Thymus (tissue), 11 donors: ENCODE measurements at regions not wholly inside any gene's neighbourhood (a gene's known extent, or its start where the extent isn't known, plus 50 kb on each side); places are given as distances from the start of the nearest gene placed in this dataset.

Experiments
- DNase-seq, 9 donors: peaks; one replicate each; pipeline ENCODE4 v3.0.0-alpha.2; 2013; ENCODE audit warnings: low spot score in 9 of 9, low read depth in 6 of 9, missing footprints in 1 of 9
- H3K27ac ChIP-seq, 2 donors: one replicate each; pipeline ENCODE4 v1.5.1; 2013; ENCODE audit warnings: control low read depth in 1 of 2, low read depth in 1 of 2, low read length in 1 of 2, mild to moderate bottlenecking in 1 of 2, moderate library complexity in 1 of 2
- H3K27me3 ChIP-seq, 2 donors: one replicate each; pipeline ENCODE4 v1.5.1; 2013; ENCODE audit warnings: low read length in 1 of 2; ENCODE audit not compliant: control insufficient read depth in 2 of 2, insufficient read depth in 1 of 2
- H3K36me3 ChIP-seq, 2 donors: one replicate each; pipeline ENCODE4 v1.5.1; 2013; ENCODE audit warnings: low read length in 1 of 2, mild to moderate bottlenecking in 1 of 2, moderate library complexity in 1 of 2; ENCODE audit not compliant: control insufficient read depth in 2 of 2, insufficient read depth in 2 of 2
- H3K4me1 ChIP-seq, 2 donors: one replicate each; pipeline ENCODE4 v1.5.1; 2013; ENCODE audit warnings: low read length in 2 of 2; ENCODE audit not compliant: control insufficient read depth in 2 of 2, insufficient read depth in 2 of 2
- H3K4me3 ChIP-seq, 2 donors: one replicate each; pipeline ENCODE4 v1.5.1; 2013; ENCODE audit warnings: low read length in 2 of 2, control low read depth in 1 of 2, mild to moderate bottlenecking in 1 of 2
- H3K9me3 ChIP-seq, 2 donors: one replicate each; pipeline ENCODE4 v1.5.1; 2013; ENCODE audit warnings: low read length in 1 of 2, mild to moderate bottlenecking in 1 of 2; ENCODE audit not compliant: control insufficient read depth in 2 of 2, insufficient read depth in 1 of 2
- WGBS: extraction: QIAGEN DNeasy Blood & Tissue Kit; methylation state at CpG from one replicate; pipeline ENCODE4 v1.1.7; 2013; 5-methylcytosine and 5-hydroxymethylcytosine counted together
- donor health status: healthy.

- Histone ChIP-seq H3K27me3 (no peaks in the 10 kb centered on the region), H3K4me1 (no peaks in the 10 kb centered on the region), H3K36me3 (no peaks in the 10 kb centered on the region), H3K27ac (no peak overlapping the region), H3K4me3 (no peak overlapping the region), H3K9me3 (no peaks in the 10 kb centered on the region)
- WGBS = 96% methylated on average over 2 of the region's 2 CpGs
- DNase-seq = no peak
Measured at GRCh38 chr5:125276096-125276495, 529.7 kb upstream of the ZNF608 start.

- no peak for DNase-seq
- no peaks in the 10 kb centered on the region for H3K9me3 ChIP-seq
- H3K4me1 ChIP-seq = no peaks in the 10 kb centered on the region
- H3K4me3 ChIP-seq = no peak overlapping the region
- H3K27me3 ChIP-seq = no peaks in the 10 kb centered on the region
- WGBS = 98% methylated on average over 3 of the region's 3 CpGs
- H3K27ac ChIP-seq = no peak overlapping the region
- no peaks in the 10 kb centered on the region for H3K36me3 ChIP-seq
Measured at GRCh38 chr5:125277494-125278154, 531.2 kb upstream of the ZNF608 start.

- DNase-seq = no peak
- WGBS = 98% methylated on average over 2 of the region's 2 CpGs
- Histone ChIP-seq H3K27ac (no peak overlapping the region), H3K9me3 (no peaks in the 10 kb centered on the region), H3K36me3 (no peaks in the 10 kb centered on the region), H3K4me1 (no peaks in the 10 kb centered on the region), H3K4me3 (no peak overlapping the region), H3K27me3 (no peaks in the 10 kb centered on the region)
Measured at GRCh38 chr5:125278711-125279110, 532.3 kb upstream of the ZNF608 start.

GRCh38 chr5:125281667-125282066 lies 535.2 kb upstream of the ZNF608 start:
- Histone ChIP-seq H3K4me3 (no peak overlapping the region), H3K36me3 (no peaks in the 10 kb centered on the region), H3K4me1 (no peaks in the 10 kb centered on the region), H3K27me3 (no peaks in the 10 kb centered on the region), H3K9me3 (no peaks in the 10 kb centered on the region), H3K27ac (no peak overlapping the region)
- DNase-seq = no peak

GRCh38 chr5:125283372-125283771 lies 536.9 kb upstream of the ZNF608 start:
- 95% methylated on average over 2 of the region's 2 CpGs for WGBS
- no peaks in the 10 kb centered on the region for H3K4me1 ChIP-seq
- no peaks in the 10 kb centered on the region for H3K36me3 ChIP-seq
- no peak overlapping the region for H3K4me3 ChIP-seq
- no peaks in the 10 kb centered on the region for H3K9me3 ChIP-seq
- no peaks in the 10 kb centered on the region for H3K27me3 ChIP-seq
- DNase-seq = no peak
- no peak overlapping the region for H3K27ac ChIP-seq

GRCh38 chr5:125286271-125286670 lies 539.8 kb upstream of the ZNF608 start:
- no peaks in the 10 kb centered on the region for H3K9me3 ChIP-seq
- H3K27me3 ChIP-seq = no peaks in the 10 kb centered on the region
- no peak overlapping the region for H3K27ac ChIP-seq
- no peak for DNase-seq
- H3K4me1 ChIP-seq = no peaks in the 10 kb centered on the region
- no peaks in the 10 kb centered on the region for H3K36me3 ChIP-seq
- H3K4me3 ChIP-seq = no peak overlapping the region
- 97% methylated on average over 4 of the region's 4 CpGs for WGBS

GRCh38 chr5:125289606-125290005 lies 543.2 kb upstream of the ZNF608 start:
- H3K27me3 ChIP-seq = no peaks in the 10 kb centered on the region
- no peaks in the 10 kb centered on the region for H3K4me1 ChIP-seq
- no peaks in the 10 kb centered on the region for H3K9me3 ChIP-seq
- H3K36me3 ChIP-seq = no peaks in the 10 kb centered on the region
- no peak overlapping the region for H3K4me3 ChIP-seq
- no peak for DNase-seq
- H3K27ac ChIP-seq = no peak overlapping the region

- no peaks in the 10 kb centered on the region for H3K9me3 ChIP-seq
Measured at GRCh38 chr5:125290935-125291334, 544.5 kb upstream of the ZNF608 start.

GRCh38 chr5:125291447-125291846 lies 545.0 kb upstream of the ZNF608 start:
- Histone ChIP-seq H3K4me3 (no peak overlapping the region), H3K27ac (no peak overlapping the region), H3K27me3 (no peaks in the 10 kb centered on the region), H3K4me1 (no peaks in the 10 kb centered on the region), H3K9me3 (no peaks in the 10 kb centered on the region), H3K36me3 (no peaks in the 10 kb centered on the region)
- DNase-seq = no peak
- WGBS = 94% methylated on average over 4 of the region's 4 CpGs

More at GRCh38 chr5:125290935-125291334, 544.5 kb upstream of the ZNF608 start:
- Histone ChIP-seq H3K27me3 (no peaks in the 10 kb centered on the region), H3K4me1 (no peaks in the 10 kb centered on the region), H3K27ac (no peak overlapping the region), H3K4me3 (no peak overlapping the region), H3K36me3 (no peaks in the 10 kb centered on the region)
- WGBS = 98% methylated on average over 5 of the region's 5 CpGs
- DNase-seq = no peak

- Histone ChIP-seq H3K9me3 (no peaks in the 10 kb centered on the region), H3K4me3 (no peak overlapping the region), H3K27me3 (no peaks in the 10 kb centered on the region), H3K36me3 (no peaks in the 10 kb centered on the region), H3K4me1 (no peaks in the 10 kb centered on the region), H3K27ac (no peak overlapping the region)
- WGBS = 95% methylated on average over 1 of the region's 1 CpG
- DNase-seq = no peak
Measured at GRCh38 chr5:125293223-125293622, 546.8 kb upstream of the ZNF608 start.
